ENCODE measurements at regions not wholly inside any gene's neighbourhood (a gene's known extent, or its start where the extent isn't known, plus 50 kb on each side); places are given as distances from the start of the nearest gene placed in this dataset.

DNA sequence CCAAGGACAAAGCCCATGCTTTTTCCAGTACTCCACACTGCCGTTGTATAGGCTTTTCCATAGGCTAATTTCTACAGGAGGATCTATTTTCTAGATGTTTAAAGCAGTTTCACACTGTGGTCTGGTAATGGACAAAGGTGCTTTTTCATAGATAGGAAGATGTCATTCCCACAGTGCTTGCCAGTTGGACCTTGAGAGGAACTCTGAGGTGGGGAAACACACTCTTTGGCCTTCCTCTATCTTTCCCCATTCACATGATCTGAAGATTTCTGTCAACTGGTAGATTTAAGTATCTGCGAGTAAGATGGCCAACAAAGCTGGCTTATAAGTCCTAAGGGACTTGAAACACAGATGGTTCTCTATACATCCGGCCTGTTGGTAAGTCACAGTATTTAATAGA lies 477.3 kb downstream of the UTRN start:
- TF ChIP-seq CTCF (conservative IDR thresholded peaks at IDR 0.05): no peak
- no peak for TF ChIP-seq ZFX (IDR thresholded peaks at IDR 0.05)
- H3K27ac ChIP-seq: no peak overlapping the region

DNA sequence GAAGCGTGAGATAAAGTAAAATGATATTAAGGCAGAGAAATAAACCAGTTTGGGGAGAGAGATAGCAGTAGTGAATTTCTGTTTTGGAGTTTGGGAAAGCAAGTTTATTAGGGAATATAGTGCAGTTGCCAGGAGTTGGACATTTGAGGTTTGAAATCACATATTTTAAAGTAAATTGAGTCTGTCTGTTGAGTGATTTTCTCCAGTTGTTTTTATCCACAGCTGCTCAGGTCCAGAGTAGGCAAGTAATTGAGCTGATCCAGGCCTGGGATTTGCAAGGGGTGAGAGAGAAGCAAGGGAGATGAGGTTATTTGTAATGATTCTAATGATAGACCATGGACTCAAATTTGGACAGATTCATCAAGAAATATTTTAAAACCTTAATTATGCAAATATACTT lies 481.9 kb downstream of the UTRN start:
- H3K27ac ChIP-seq: no peak overlapping the region
- TF ChIP-seq CTCF (conservative IDR thresholded peaks at IDR 0.05) (no peak), ZFX (IDR thresholded peaks at IDR 0.05) (no peak)

GRCh38 chr6:144768551-144769075 lies 483.5 kb downstream of the UTRN start:
- TF ChIP-seq ZFX (IDR thresholded peaks at IDR 0.05) (no peak), CTCF (conservative IDR thresholded peaks at IDR 0.05) (no peak)
- H3K27ac ChIP-seq: no peak overlapping the region

- TF ChIP-seq CTCF (conservative IDR thresholded peaks at IDR 0.05) (no peak), ZFX (IDR thresholded peaks at IDR 0.05) (no peak)
- no peak overlapping the region for H3K27ac ChIP-seq
Measured at GRCh38 chr6:144769142-144769541, 484.0 kb downstream of the UTRN start.

DNA sequence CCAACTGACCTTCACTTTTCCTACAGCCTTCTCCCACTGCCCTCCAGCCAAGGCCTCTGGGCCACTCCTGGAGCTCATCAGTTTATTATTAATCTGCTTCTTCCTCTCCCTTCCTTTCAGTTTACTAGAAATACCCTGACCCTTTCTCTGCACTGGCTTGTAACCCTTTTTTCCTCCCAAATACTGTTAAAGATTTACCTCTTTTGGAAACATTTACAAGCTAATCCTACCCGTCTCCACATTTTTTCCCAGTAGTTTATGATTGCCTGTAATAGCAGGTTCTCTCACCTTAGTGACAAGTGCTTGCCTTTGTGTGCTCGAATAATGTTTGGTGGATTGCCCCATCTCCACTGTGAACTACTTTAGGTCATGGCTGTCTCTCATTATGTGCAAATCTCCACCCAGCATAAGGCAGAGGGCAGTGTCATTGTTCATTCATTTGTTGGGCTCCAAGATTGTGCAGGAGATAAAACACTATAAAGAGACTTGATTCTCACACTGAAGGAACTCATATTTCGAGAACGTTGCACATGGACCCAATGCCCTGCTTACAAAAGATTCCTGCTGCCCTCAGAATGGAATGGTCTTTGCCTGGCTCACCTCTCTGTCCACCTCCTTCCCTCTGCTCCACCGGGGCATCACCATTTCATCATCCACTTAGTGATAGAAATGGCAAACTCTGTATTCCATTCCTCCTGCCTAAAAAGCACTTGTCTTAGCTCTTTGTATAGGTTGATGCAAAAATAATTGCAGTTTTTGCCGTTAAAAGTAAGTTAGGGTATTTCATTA lies 491.1 kb downstream of the UTRN start:
- H3K27ac ChIP-seq: no peak overlapping the region
- TF ChIP-seq ZFX (IDR thresholded peaks at IDR 0.05) (no peak), CTCF (conservative IDR thresholded peaks at IDR 0.05) (no peak)

GRCh38 chr6:144777249-144777648 lies 492.1 kb downstream of the UTRN start:
- H3K27ac ChIP-seq: no peak overlapping the region
- TF ChIP-seq ZFX (IDR thresholded peaks at IDR 0.05) (no peak), CTCF (conservative IDR thresholded peaks at IDR 0.05) (no peak)

DNA sequence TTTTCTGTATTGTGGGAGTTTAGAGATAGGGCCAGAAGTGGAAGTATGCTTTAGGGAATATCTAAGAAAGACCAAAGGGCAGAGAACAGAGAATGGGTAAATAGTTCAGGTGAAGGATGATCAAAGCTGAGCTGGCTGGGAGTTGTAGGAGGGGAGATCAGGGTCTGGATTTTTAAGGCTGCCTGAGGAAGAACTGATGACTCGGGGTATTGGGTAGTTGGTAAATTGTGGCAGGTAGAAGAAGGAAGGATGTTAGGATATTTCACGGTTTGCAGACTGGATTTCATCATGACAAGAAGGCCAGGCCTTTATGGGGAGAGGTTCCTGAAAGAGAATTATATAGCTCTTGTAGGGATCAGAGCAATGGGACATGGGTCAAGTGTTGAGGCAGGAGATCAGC lies 492.9 kb downstream of the UTRN start:
- no peak overlapping the region for H3K27ac ChIP-seq
- TF ChIP-seq CTCF (conservative IDR thresholded peaks at IDR 0.05) (no peak), ZFX (IDR thresholded peaks at IDR 0.05) (no peak)

Data from C4-2B (cell line).